ENCODE measurements at regions not wholly inside any gene's neighbourhood (a gene's known extent, or its start where the extent isn't known, plus 50 kb on each side); places are given as distances from the start of the nearest gene placed in this dataset.

DNA sequence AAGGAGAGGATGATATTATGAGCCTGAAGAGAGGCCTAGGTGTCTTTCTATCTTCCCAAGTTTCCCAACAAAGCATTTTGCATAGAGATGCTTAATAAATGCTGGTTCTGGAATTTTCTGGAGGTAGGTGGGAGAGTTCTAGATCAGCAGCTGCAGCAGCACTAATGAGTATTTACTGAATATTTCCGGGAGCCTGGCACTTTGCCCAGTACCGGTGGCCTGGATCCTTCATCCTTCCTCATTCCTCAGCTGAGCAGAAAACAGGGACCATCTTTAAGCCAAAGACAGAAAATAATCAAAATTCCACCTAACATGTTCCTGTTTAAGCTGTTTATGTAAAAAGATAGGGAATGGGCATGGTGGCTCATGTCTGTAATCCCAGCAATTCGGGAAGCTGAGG lies 813.2 kb upstream of the AUTS2 start:
- TF ChIP-seq, protein P1, sequence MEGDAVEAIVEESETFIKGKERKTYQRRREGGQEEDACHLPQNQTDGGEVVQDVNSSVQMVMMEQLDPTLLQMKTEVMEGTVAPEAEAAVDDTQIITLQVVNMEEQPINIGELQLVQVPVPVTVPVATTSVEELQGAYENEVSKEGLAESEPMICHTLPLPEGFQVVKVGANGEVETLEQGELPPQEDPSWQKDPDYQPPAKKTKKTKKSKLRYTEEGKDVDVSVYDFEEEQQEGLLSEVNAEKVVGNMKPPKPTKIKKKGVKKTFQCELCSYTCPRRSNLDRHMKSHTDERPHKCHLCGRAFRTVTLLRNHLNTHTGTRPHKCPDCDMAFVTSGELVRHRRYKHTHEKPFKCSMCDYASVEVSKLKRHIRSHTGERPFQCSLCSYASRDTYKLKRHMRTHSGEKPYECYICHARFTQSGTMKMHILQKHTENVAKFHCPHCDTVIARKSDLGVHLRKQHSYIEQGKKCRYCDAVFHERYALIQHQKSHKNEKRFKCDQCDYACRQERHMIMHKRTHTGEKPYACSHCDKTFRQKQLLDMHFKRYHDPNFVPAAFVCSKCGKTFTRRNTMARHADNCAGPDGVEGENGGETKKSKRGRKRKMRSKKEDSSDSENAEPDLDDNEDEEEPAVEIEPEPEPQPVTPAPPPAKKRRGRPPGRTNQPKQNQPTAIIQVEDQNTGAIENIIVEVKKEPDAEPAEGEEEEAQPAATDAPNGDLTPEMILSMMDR (IDR thresholded peaks at IDR 0.05) = no peak
- no peak for TF ChIP-seq POLR2A (IDR thresholded peaks at IDR 0.05)
